ENCODE measurements at regions not wholly inside any gene's neighbourhood (a gene's known extent, or its start where the extent isn't known, plus 50 kb on each side); places are given as distances from the start of the nearest gene placed in this dataset.
"Not testable (repeated sequence)": the region's sequence is repeated elsewhere in the genome, so short reads cannot be mapped to it uniquely, and the experiment has no call there.

GRCh38 chr14:35958499-35958898, 132.4 kb downstream of the BRMS1L start:
- DNase-seq (ENCODE audit: low read depth) = no peak
- Histone ChIP-seq H3K4me3 (ENCODE audit: low read depth, low read length) (no peak overlapping the region), H3K27me3 (ENCODE audit: control insufficient read depth, insufficient read depth, low read length) (no peaks in the 10 kb centered on the region), H3K36me3 (ENCODE audit: control insufficient read depth, insufficient read depth, low read length) (no peaks in the 10 kb centered on the region)
- POLR2A ChIA-PET = no interaction called here
- CTCF ChIA-PET = no interaction called here
- no peak for TF ChIP-seq CTCF (IDR thresholded peaks at IDR 0.05; ENCODE audit: insufficient read depth, low read depth, low read length)

GRCh38 chr14:35956376-35957085, 130.4 kb downstream of the BRMS1L start:
- ChIA-PET CTCF (interaction anchor here (1.1 kb wide), 2 partner anchors 10 to 15 kb away, joined by 3 to 4 read pairs; no protein-coding TSS in a partner anchor), POLR2A (no interaction called here)
- no peak for DNase-seq (ENCODE audit: low read depth)
- no peak for TF ChIP-seq CTCF (IDR thresholded peaks at IDR 0.05; ENCODE audit: insufficient read depth, low read depth, low read length)
- no peaks in the 10 kb centered on the region for H3K27me3 ChIP-seq (ENCODE audit: control insufficient read depth, insufficient read depth, low read length)
- no peaks in the 10 kb centered on the region for H3K36me3 ChIP-seq (ENCODE audit: control insufficient read depth, insufficient read depth, low read length)
- H3K4me3 ChIP-seq (ENCODE audit: low read depth, low read length) = no peak overlapping the region

GRCh38 chr14:35952584-35952983, 126.4 kb downstream of the BRMS1L start:
- no peaks in the 10 kb centered on the region for H3K36me3 ChIP-seq (ENCODE audit: control insufficient read depth, insufficient read depth, low read length)
- DNase-seq (ENCODE audit: low read depth) = no peak
- ChIA-PET CTCF (no interaction called here), POLR2A (no interaction called here)
- no peak for TF ChIP-seq CTCF (IDR thresholded peaks at IDR 0.05; ENCODE audit: insufficient read depth, low read depth, low read length)
- no peak overlapping the region for H3K4me3 ChIP-seq (ENCODE audit: low read depth, low read length)
- H3K27me3 ChIP-seq (ENCODE audit: control insufficient read depth, insufficient read depth, low read length) = no peaks in the 10 kb centered on the region

GRCh38 chr14:35949920-35950513, 123.9 kb downstream of the BRMS1L start:
- H3K4me3 ChIP-seq (ENCODE audit: low read depth, low read length) = no peak overlapping the region
- DNase-seq (ENCODE audit: low read depth) = no peak
- H3K36me3 ChIP-seq (ENCODE audit: control insufficient read depth, insufficient read depth, low read length) = no peaks in the 10 kb centered on the region
- TF ChIP-seq CTCF (IDR thresholded peaks at IDR 0.05; ENCODE audit: insufficient read depth, low read depth, low read length) = no peak
- ChIA-PET POLR2A (no interaction called here), CTCF (no interaction called here)
- H3K27me3 ChIP-seq (ENCODE audit: control insufficient read depth, insufficient read depth, low read length) = no peaks in the 10 kb centered on the region

GRCh38 chr14:35947983-35948382, 121.8 kb downstream of the BRMS1L start:
- POLR2A ChIA-PET; H3K4me3 ChIP-seq (ENCODE audit: low read depth, low read length); H3K27me3 ChIP-seq (ENCODE audit: control insufficient read depth, insufficient read depth, low read length); CTCF ChIA-PET; DNase-seq (ENCODE audit: low read depth); H3K36me3 ChIP-seq (ENCODE audit: control insufficient read depth, insufficient read depth, low read length): not testable (repeated sequence)

- no peak for DNase-seq (ENCODE audit: low read depth)
- no peak for TF ChIP-seq CTCF (IDR thresholded peaks at IDR 0.05; ENCODE audit: insufficient read depth, low read depth, low read length)
- H3K27me3 ChIP-seq (ENCODE audit: control insufficient read depth, insufficient read depth, low read length) = no peaks in the 10 kb centered on the region
- no peak overlapping the region for H3K4me3 ChIP-seq (ENCODE audit: low read depth, low read length)
- ChIA-PET POLR2A (no interaction called here), CTCF (interaction anchor here (1.0 to 2.1 kb wide), 2 partner anchors 12 to 61 kb away, joined by 3 to 4 read pairs; no protein-coding TSS in a partner anchor)
- no peaks in the 10 kb centered on the region for H3K36me3 ChIP-seq (ENCODE audit: control insufficient read depth, insufficient read depth, low read length)
These were observed 118.7 kb downstream of the BRMS1L start for GRCh38 chr14:35944847-35945246.
